ENCODE measurements at regions not wholly inside any gene's neighbourhood (a gene's known extent, or its start where the extent isn't known, plus 50 kb on each side); places are given as distances from the start of the nearest gene placed in this dataset.

DNA sequence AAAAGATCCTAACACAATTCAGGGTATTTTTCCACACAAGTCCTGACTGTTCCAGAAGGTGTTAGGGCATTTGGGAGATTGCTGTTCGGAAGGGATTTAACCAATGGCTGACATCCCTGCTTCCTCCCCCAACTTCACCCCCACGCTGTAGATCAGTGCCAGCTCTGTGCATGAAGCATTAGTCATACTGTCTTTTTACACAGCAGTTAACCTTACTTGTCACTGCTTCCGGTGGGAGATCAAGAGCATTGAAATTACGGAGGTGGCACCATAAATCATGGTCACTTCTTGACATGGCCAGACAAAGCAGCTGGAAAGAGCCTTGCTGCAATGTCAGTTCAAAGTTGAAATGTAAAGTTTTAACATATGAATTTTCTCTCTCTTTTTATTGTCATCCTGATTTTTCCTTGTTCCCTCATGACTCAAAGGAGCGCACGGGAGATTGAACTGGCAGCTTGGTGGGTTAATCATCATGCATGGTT, 70.2 kb downstream of the HRH4 start:
- DNase-seq = peak; percentile 79

DNA sequence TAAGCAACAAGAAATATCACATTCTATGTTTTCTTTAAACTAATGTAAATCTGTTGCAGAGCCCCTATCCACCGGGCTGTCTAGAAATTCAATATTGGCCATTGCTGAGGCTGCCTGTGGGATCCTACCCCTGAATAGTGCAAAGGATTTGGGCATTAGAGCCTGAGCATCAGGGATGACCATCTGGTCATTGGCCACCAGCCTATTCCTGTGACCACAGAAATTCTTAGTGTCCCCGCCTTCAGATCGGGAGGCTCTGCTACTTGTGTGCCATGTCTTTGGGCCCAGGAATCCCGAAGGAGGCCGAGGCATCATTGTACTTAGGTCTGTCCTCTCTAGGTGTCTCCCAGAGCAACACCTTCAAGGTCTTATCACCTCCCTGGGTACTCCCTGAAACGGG, 73.8 kb downstream of the HRH4 start:
- no peak for DNase-seq

DNA sequence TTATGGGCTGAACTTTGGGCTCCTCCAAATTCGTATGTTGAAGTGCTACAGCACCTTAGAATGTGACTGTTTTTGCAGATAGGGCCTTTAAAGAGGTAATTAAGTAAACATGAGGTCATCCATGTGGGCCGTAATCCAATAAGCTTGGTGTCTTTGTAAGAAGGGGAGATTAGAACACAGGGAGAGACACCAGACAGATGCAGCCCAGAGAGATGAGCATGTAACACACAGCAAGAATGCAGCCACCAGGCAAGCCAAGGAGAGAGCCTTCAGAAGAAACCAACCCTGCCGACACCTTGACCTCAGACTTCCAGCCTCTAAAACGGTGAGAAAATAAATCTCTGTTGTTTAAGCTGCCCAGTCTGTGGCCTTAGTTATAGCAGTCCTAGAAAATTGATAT, 74.3 kb downstream of the HRH4 start:
- no peak for DNase-seq

DNA sequence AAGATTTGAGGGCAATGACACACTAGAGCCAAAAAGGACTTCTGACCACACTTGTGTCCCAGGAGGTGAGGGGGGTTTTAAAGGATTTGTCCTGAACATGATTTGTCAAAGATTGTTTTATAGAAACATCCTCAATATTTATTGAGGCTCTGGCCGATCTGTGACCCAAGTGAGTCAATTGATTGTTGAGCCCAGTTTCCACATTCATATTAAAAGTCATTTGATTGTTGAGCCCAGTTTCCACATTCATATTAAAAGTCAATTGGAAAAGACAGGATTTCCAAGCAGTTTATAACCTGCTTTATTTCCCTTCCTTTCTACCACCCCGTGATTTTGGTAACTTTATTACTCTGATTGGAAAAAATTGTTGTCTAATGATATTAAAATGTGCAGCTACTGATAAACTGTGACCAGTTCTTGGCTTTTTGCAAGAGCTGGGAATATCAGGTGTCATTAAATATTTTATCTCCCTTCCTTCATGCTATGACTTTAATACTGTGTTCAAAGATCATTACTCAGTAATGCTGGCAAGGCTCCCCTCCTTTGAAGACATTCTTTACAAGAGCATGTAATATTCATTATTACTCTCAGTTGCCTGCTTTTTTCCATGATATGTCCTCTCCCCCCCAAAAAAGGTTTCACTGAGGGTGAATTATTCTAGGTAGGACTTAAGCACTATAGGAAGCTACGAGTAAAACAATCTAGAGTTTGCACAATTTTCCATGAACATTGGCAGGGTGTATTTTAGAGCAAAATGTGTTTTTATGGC, 75.3 kb downstream of the HRH4 start:
- no peak for DNase-seq

DNA sequence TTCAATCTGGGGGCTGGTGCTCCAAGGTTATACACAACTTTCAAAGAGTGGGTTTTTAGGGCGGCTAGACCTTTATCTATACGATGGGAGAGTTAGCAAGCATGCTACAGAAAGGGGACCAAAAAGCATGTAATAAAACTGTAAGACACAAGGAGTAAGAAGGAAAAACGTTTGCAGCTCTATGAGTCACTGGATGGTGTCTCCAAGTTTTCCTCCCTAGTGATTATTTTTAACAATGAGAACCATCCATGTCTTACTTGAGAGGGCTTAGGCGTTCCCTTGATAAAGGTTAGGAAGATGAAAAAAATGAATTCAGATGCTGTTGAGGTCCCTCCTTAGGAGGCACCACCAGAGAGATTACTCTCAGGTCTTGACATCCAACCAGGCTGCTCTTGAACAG, 75.9 kb downstream of the HRH4 start:
- DNase-seq = no peak

DNA sequence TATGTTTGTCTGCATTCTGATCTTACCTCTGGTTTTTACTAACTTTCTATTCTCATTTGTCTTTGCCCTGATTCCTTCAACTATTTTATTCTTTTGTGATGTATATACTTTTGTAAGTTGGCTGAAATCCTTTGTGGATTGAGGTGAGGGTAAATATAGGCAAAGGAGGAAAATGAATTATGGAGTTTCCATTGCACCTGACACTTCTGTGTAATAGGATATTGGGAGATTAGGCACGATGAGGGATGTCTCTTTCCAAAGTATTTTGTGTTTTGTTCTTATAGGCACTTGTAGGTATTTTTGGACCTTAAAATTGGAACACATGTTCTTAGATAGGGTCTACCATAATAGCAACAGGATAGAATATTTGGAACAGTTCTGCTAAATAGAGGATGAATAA, 76.4 kb downstream of the HRH4 start:
- no peak for DNase-seq

DNA sequence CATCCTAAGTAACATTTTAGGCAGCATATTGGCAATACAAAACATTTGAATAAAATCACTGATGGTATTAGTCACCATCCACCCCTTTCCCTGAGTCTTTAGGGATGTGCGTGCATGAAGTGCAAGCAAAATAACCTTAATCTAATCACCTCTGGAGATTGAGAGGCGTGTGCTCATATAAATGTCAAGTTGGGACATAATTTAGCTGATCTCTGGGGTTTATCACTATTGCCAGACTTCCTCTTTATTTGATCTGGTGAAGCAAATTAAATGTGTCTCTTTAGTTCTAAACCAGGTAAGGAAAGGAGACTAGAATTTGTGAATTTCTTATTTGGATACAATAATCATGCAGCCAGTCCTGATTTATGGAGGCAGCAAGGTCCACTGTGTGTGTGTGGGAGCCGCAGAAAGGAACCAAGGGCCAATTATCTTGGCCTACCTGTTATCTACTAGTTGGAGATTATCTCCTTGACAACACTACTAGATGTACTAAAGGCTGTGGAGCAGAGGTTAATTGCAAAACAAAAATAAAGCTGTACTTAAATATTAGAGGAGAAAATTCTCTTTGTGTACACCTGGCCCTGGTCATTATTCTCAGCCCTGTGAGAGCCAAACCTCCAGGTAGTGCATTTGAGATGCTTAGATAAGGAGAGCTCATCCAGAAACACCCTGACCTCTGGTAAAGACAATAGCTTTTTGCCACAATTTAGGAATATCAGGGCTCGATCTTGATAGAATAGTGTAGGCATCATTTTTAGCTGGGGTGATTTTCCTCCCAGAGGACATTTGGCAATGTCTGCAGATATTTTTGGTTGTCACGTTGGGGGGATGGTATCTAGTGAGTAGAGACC, 78.2 kb downstream of the HRH4 start:
- no peak for DNase-seq

DNA sequence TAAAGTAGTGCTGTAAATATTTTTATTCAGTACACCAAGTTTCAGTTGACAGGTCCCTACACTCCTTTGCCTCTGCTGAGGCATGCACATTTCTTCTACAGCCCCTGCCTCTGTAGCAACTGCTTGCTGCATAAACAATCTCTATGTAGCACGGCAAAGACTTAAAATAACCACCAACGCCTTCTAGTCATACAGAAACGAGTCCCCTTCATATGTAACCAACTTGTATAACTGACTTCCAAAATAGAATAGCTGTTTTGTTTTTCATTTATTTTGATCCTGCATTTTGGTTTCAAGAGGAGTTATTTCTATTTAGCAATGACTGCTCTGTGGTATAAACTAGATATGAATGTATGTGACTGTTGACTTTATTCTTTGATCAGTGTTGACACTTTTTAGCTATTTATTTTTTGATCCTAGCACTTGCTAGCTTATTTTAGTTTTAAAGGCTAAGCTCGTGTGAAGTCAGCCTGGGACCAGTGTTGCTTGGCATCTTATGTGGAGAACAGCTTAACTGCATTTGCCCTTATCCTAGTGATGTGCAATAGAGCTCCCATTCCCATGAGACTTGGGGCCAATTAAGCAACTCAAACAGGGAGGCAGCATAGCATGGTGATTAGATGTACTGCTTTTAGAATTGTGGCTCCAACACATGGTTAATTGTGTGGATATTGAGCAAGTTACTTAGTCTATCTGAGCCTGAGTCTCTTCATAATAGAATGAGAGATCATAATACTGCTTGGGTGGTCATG, 79.6 kb downstream of the HRH4 start:
- DNase-seq = no peak

DNA sequence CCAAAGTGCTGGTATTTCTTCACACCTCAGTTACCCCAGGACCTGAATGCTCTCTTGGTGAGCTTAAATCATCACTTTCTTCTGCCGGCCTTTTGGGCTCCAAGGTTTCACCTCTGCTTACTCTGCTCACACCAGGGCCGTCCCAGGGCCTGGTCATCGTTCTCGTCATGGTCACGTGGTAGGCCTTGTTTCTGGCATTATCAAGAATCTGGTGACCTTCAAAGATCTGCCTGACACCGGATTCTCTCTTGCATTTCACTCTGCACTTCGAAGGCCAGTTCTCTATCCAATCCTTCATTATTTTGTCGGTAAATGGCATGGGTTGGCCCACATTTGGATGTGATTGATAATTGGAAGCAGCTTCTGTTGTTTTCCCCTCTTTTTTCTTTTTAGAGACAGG, 80.5 kb downstream of the HRH4 start:
- no peak for DNase-seq

DNA sequence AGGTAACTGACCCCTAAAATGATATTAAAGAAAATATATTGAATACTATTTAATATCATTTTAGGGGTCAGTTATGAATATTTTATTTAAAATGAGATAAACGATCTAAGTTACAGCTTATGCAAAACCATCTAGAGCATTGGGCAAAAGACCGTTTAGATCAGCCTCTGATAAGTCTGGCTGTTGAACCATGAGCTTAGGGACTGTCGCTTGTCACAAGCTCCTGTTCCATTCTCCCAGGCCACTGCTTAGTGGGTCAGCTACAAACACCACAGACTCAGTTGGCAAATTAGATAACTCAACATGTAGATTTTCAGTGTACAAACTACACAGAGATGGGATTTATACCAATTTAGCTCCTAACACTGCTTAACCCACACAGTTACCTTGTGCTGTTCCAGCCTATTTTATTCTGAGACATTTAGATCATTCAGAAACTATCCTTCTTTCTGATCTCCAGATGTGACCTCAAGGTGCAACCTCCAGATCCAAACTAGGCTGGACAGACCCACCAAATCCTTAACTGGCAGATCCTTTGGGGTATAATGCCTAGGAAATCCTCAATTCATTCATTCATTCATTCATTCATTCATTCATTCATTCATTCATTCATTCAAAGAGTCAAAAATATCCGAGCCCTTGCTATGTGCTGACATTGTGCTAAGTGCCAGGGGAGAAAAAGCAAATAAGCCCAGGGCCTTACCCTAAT, 82.8 kb downstream of the HRH4 start:
- no peak for DNase-seq

DNA sequence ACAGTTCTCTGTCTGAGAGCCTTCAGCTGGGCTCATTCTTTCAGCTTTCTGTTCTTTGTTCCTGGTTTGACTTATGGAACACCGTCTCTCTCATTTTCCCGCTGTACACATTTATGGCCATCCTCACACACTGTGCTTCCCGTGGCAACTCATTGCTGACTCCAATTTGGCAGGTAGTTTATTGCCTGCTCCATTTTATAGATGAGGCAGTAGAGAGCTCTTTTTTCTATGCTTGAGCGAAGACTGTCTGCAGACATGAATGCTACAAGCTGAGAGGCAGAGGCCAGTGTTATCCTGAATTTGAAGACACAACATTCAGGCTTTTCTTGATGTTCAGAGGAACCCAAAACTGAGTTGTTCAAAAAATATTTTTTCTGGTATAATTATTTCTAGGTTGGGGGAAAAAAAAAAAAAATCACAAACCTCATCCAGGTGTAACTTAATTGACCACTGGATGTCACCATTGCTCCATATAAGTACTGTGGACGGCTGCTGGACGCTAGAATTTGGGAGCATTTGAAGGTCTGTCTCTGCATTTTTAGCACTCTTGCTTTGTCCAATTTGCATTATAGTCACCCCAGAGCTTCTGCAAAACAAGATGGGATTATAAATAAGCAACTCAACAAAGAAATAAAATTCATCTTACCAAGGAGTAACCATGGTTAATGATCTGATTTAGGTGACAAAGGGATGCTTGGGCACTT, 83.5 kb downstream of the HRH4 start:
- peak; percentile 60 for DNase-seq

DNA sequence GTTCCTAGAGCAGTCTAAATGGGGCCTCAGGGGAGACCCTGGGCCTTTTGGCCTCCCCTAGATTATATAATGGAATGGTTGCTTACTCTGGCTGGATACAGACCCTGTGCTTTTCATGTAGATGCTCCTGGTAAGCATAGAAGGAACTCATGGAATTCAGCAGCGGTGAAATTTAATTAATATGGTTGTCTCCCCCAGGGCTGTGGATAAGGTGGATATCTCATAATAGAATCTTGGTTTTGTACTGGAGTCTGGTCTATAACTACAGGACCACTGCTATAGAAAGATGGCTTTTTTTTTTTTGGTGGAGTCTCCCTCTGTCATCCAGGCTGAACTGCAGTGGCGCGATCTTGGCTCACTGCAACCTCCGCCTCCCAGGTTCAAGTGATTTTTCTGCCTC, 84.5 kb downstream of the HRH4 start:
- no peak for DNase-seq

DNA sequence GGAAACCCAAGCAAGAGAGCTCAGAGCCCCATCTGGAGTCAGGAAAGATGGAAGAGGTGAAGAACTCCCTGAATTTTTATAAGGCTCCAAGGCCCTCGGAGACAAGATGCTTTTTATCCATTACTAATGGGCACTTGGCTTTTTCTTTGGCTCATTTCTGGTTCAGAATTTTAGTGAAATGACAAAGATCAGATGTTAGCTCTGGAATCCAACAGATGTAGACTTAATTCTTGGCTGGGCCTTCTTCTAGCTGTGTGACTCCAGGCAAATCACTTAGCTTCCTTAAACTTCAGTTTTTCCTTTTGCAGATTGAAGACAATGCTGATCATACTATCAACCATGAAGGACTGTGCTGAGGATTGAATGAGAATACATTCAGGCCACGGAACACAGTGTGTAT, 85.2 kb downstream of the HRH4 start:
- no peak for DNase-seq

DNA sequence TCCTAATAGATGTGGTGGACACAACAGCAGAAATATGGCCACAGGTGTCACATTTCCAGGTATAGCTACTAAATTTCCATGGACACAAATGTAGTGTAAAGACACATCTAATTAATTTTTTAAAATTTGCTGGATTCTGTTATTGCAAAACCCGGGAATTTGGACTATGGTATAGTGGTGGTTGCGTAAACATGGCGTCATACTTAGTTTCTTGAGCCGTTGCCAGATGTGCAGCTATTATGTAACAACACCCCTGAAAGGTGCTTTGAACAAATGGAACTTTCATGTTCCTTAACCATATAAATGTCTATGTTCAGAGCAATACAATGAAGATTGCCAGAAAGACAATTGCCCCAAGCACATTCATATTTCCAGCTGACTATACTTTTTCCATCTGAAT, 85.9 kb downstream of the HRH4 start:
- DNase-seq = no peak

DNA sequence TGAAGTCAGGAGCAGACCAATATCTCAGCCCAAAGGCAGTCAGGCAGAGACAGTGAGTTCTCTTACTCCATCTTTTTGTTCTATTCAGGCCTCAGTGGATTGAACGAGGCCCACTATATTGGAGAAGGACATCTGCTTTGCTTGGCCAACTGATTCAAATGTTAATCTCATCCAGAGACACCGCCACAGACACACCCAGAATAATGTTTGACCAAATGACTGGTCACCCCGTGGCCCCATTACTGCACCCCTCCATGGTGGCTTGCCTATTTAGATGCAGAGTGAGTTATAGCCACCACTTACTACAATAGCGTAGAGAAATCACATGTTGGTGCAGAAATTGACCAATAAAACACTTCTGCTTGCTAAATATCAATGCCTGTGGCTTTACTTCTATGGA, 88.1 kb downstream of the HRH4 start:
- no peak for DNase-seq

DNA sequence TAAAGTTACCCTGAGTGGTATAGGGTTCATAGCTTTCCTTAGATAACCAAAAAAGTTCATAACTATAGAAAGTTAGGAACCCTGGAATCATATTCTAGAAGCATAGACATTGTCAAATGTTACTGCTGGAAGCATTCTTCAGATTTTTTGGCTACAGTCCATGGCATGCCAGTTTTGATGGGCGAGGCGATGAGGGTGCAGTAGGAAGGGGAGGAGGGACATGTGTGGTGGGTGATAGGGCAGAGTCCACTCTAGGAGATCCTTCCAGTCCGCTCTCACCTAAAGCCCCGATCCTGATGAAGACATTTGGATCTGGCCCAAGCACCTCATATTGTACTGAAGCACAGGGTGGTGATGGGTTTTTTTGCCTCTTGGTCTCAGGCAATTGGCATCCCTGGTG, 91.8 kb downstream of the HRH4 start:
- no peak for DNase-seq

DNA sequence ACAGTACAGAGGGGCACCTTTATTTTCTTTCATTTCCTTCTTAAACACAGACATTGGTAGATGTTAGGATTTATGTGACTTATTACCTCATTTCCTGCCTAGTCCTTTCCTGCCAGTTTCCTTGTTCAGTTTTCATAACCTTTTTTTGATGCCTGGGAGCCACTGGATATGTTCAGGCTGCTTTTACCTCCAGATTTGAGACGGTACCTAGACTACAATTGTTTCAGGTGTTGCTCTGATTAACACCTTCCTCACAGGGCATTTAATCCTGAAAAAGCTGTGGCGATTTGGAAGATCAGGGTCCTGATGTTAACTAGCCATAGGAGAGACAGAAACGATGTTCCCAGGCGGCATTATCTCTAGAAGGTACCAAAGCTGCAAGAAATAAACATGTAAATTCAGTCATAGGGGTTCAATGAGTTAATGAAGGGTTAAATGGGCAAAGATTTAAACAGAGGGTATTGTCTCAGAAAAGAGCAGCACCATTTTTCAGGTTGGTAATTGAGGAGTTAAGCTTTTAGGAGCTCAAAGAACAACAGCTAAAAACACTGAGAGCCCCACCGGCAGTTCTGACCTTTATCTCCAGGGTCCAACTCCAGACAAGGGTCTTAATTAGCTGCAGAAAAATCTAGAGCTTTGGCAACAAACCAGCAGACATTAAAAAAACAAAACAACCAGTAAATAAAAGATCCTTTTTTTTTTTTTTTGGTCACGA, 93.3 kb downstream of the HRH4 start:
- no peak for DNase-seq

DNA sequence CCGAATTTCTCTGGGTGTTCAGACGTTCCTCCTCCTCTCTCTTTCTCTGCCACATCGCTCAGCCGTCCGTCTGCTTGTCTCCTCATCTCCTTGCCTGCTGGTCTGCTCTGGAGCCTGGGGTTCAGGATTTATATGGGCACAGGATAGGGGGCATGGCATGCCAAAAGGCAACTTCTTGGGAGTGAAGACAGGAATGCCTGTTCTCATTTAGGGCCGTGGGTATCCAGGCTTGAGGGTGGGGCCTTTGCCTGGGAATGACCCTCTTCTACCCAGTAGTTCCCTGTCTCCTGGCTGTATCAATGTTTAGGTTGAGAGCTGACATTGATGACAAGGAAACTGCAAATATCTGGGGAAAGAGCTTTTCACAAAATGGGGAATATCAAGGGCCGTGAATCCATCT, 98.0 kb downstream of the HRH4 start:
- no peak for DNase-seq

DNA sequence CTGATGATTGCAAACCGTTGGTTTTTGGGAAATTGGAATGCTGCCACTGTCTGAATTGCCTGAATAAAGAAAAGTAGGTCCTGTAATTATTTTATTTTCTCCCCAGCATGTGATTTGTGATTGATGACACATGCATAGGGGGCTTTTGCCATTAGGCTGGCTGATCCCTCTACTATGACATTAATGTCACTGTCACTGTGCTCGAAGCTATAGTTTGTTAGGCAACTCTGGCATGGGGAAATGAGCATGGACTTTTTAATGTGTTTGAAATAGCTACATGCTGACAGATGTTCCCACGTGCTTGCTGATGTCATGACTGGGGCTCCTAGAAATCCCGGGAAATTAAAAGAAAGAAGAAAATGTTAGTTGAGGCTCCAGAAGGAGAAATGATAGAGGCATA, 99.1 kb downstream of the HRH4 start:
- no peak for DNase-seq

DNA sequence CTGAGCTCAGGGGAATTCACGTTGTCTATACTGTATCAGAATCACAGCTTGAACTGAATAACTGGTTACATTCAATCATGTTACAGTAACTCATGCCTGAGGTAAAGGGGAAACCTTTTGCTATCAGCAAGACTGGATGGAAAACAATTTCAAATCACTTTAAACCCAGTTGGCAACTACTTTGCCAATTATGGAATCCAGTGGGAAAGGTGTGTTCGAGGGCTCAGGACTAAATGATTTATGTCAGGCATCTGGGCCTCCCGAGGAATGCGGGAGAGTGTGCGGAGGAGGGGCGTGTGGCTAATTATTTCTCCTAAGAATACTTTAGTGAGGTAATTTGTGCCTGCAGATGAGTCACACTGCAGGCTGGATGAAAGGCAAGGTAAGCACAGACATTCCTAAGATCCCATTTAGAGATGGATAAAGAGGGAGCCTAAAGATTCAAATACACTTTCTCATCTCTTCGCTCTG, 100.1 kb downstream of the HRH4 start:
- DNase-seq = peak; percentile 59

All from renal pelvis (tissue), 1 donor.